Kidney (tissue), 13 donors: ENCODE measurements at regions not wholly inside any gene's neighbourhood (a gene's known extent, or its start where the extent isn't known, plus 50 kb on each side); places are given as distances from the start of the nearest gene placed in this dataset.

Experiments used
- DNase-seq, 5 donors: peaks; one replicate each; pipeline ENCODE4 v3.0.0-alpha.2; 2013 to 2020
- FAIRE-seq: peaks from 2 replicates; lab custom pipeline; 2012; peaks lifted over from hg19 to GRCh38; lab: Jason Lieb, UNC
- H3K27ac ChIP-seq, 2 donors: one replicate each; pipeline ENCODE4 v1.7.0; 2013; ENCODE audit warnings: low read depth in 2 of 2, low read length in 2 of 2, inconsistent platforms in 1 of 2
- H3K27me3 ChIP-seq: one replicate; pipeline ENCODE4 v1.7.1; 2013; ENCODE audit warnings: low read length, inconsistent platforms; ENCODE audit not compliant: control insufficient read depth, insufficient read depth
- H3K36me3 ChIP-seq, 3 donors: one replicate each; pipeline versions ENCODE4 v1.7.0 to v1.7.1; 2013; ENCODE audit warnings: low read length in 3 of 3, control low read depth in 1 of 3, inconsistent platforms in 1 of 3; ENCODE audit not compliant: insufficient read depth in 3 of 3, control insufficient read depth in 2 of 3
- H3K4me1 ChIP-seq, 3 donors: one replicate each; pipeline versions ENCODE4 v1.7.0 to v1.7.1; 2013; ENCODE audit warnings: low read length in 3 of 3, inconsistent platforms in 1 of 3, low read depth in 1 of 3; ENCODE audit not compliant: control insufficient read depth in 2 of 3, insufficient read depth in 2 of 3
- H3K4me3 ChIP-seq, 3 donors: one replicate each; pipeline versions ENCODE4 v1.7.0 to v1.8.1; 2013; ENCODE audit warnings: low read length in 3 of 3, control low read depth in 1 of 3, inconsistent platforms in 1 of 3
- H3K9ac ChIP-seq, 3 donors: one replicate each; pipeline versions ENCODE4 v1.7.0 to v1.7.1; 2013; ENCODE audit warnings: low read length in 3 of 3, control low read depth in 1 of 3, inconsistent platforms in 1 of 3
- H3K9me3 ChIP-seq, 3 donors: one replicate each; pipeline versions ENCODE4 v1.7.0 to v1.7.1; 2013; ENCODE audit warnings: low read length in 3 of 3, control low read depth in 1 of 3, inconsistent platforms in 1 of 3; ENCODE audit not compliant: control insufficient read depth in 2 of 3, insufficient read depth in 1 of 3
- intact Hi-C: fragments of 100-400 bp; cut with DNase I; formaldehyde crosslinking; loops from one replicate; pipeline ENCODE4 v1.11.1; 2022
- TF ChIP-seq, protein P1 (sequence below): IDR thresholded peaks from 3 replicates; pipeline ENCODE4 v1.5.1; 2012; ENCODE audit warnings: mild to moderate bottlenecking, moderate library complexity, borderline replicate concordance; ENCODE audit not compliant: insufficient read depth; ENCODE audit errors: extremely low read depth
- donor health status: control.
- donor health status: control.
- donor health status: control.
- donor health status: control.
- donor health status: control.
- donor health status: DM: yes; HTN: yes; CAD: no.
- donor health status: Normal renal cell carcinoma (clear cell type).

DNA sequence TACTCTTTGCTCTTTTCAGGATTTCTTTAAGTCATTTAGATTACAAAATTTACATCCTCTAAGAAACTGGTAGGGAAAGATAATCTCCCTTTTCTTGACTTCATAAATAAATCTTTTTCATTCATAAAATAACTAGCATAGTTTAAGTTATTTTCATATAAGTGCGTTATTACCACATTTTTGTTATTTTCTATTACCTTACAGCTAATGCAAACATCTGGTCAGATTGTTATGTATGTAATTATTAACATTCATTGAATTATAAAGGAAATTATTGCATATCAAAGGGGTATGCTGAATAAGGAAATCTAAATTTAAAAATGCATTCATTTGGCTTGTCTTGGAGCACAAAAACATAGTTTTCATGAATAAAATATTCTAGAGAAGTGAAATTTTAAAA lies 55.3 kb upstream of the SLITRK1 start:
- FAIRE-seq (no peak), DNase-seq (no peak)
- Histone ChIP-seq H3K27ac (no peak overlapping the region), H3K9ac (no peak overlapping the region), H3K27me3 (no peaks in the 10 kb centered on the region), H3K4me1 (no peaks in the 10 kb centered on the region), H3K36me3 (no peaks in the 10 kb centered on the region), H3K9me3 (no peaks in the 10 kb centered on the region), H3K4me3 (no peak overlapping the region)
- intact Hi-C loops, result no loop called here
- TF ChIP-seq, protein P1, sequence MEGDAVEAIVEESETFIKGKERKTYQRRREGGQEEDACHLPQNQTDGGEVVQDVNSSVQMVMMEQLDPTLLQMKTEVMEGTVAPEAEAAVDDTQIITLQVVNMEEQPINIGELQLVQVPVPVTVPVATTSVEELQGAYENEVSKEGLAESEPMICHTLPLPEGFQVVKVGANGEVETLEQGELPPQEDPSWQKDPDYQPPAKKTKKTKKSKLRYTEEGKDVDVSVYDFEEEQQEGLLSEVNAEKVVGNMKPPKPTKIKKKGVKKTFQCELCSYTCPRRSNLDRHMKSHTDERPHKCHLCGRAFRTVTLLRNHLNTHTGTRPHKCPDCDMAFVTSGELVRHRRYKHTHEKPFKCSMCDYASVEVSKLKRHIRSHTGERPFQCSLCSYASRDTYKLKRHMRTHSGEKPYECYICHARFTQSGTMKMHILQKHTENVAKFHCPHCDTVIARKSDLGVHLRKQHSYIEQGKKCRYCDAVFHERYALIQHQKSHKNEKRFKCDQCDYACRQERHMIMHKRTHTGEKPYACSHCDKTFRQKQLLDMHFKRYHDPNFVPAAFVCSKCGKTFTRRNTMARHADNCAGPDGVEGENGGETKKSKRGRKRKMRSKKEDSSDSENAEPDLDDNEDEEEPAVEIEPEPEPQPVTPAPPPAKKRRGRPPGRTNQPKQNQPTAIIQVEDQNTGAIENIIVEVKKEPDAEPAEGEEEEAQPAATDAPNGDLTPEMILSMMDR, result no peak

GRCh38 chr13:83935566-83935965 lies 53.3 kb upstream of the SLITRK1 start:
- H3K4me1 ChIP-seq, result no peaks in the 10 kb centered on the region
- H3K27ac ChIP-seq, result no peak overlapping the region
- H3K9ac ChIP-seq, result no peak overlapping the region
- H3K9me3 ChIP-seq, result no peaks in the 10 kb centered on the region
- DNase-seq (no peak), FAIRE-seq (no peak)
- intact Hi-C loops, result no loop called here
- TF ChIP-seq, protein P1, result no peak
- H3K36me3 ChIP-seq, result no peaks in the 10 kb centered on the region
- no peak overlapping the region for H3K4me3 ChIP-seq
- no peaks in the 10 kb centered on the region for H3K27me3 ChIP-seq
